ENCODE measurements at regions not wholly inside any gene's neighbourhood (a gene's known extent, or its start where the extent isn't known, plus 50 kb on each side); places are given as distances from the start of the nearest gene placed in this dataset.

DNA sequence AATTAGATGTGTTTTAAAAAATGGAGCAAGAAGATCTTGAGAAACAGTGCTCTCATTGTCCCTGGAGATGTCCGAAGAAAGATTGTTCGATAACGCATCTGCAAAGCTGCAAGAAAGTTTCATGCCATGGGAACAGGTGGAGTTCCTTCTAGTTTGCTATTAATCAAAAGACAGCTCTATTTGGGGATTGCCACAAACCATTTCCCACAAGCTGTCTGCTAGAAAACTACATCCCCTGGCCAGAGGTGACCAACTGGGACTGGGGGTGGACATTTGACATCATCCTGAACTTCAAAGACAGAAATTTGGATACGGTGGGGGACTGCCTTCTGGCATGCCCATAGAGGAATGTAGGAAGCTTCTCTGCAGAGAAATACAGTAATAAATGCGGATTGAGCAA lies 50.8 kb upstream of the OSMR start:
- no peak for TF ChIP-seq TAF1 (IDR thresholded peaks at IDR 0.05; ENCODE audit: borderline replicate concordance, insufficient read depth, low read length)
- no peak for TF ChIP-seq POLR2AphosphoS5 (IDR thresholded peaks at IDR 0.05; ENCODE audit: low read depth, low read length)
- TF ChIP-seq, protein P1, sequence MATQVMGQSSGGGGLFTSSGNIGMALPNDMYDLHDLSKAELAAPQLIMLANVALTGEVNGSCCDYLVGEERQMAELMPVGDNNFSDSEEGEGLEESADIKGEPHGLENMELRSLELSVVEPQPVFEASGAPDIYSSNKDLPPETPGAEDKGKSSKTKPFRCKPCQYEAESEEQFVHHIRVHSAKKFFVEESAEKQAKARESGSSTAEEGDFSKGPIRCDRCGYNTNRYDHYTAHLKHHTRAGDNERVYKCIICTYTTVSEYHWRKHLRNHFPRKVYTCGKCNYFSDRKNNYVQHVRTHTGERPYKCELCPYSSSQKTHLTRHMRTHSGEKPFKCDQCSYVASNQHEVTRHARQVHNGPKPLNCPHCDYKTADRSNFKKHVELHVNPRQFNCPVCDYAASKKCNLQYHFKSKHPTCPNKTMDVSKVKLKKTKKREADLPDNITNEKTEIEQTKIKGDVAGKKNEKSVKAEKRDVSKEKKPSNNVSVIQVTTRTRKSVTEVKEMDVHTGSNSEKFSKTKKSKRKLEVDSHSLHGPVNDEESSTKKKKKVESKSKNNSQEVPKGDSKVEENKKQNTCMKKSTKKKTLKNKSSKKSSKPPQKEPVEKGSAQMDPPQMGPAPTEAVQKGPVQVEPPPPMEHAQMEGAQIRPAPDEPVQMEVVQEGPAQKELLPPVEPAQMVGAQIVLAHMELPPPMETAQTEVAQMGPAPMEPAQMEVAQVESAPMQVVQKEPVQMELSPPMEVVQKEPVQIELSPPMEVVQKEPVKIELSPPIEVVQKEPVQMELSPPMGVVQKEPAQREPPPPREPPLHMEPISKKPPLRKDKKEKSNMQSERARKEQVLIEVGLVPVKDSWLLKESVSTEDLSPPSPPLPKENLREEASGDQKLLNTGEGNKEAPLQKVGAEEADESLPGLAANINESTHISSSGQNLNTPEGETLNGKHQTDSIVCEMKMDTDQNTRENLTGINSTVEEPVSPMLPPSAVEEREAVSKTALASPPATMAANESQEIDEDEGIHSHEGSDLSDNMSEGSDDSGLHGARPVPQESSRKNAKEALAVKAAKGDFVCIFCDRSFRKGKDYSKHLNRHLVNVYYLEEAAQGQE (IDR thresholded peaks at IDR 0.05; ENCODE audit: insufficient read depth in 1 of 2, low read depth in 2 of 2, low read length in 2 of 2), result no peak
- no peak for TF ChIP-seq FOXP2 (optimal IDR thresholded peaks at IDR 0.05; ENCODE audit: borderline replicate concordance, extremely low read depth, extremely low read length, insufficient read depth)

DNA sequence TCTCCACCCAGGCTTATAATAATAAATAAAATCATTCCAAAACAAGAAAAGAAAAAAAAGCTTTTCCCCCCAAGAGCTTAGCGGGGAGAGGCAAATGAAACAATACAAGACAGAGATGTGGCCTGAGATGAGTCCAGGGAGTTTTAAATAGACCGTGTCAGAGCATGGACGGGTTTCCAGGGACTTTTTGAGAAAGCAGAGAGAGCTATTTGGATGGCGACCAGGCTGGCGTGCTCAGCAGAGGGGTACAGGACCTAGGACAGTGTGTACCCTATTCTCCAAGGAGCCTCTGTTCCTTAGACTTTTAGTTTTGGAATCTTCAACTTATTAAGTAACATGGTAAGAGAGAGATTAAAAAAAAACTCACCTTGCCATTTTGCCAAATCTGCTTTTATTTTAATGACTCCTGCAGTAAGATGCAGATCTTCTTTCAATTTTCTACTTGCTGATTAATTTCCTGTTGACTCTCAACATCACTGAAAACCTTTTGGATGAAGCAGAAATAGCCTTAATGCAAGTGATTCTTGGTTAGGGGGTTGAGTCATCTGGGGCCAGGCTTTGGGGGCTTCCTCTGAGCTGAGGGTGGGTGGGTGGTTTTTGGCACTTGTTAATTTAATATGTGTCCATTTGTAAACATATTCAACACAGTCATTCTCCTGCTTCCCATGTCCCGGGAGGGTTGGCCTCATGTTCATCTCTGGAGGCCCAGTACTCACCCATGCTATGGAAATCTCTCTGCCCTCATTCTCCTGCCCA lies 49.6 kb upstream of the OSMR start:
- TF ChIP-seq SIN3A (IDR thresholded peaks at IDR 0.05; ENCODE audit: borderline replicate concordance, insufficient read depth, low read length) (no peak), FOXP2 (optimal IDR thresholded peaks at IDR 0.05; ENCODE audit: borderline replicate concordance, extremely low read depth, extremely low read length, insufficient read depth) (no peak), TAF1 (IDR thresholded peaks at IDR 0.05; ENCODE audit: borderline replicate concordance, insufficient read depth, low read length) (no peak)

Measured in PFSK-1 (cell line).